ENCODE measurements at regions not wholly inside any gene's neighbourhood (a gene's known extent, or its start where the extent isn't known, plus 50 kb on each side); places are given as distances from the start of the nearest gene placed in this dataset.
"Not testable (repeated sequence)": the region's sequence is repeated elsewhere in the genome, so short reads cannot be mapped to it uniquely, and the experiment has no call there.

DNA sequence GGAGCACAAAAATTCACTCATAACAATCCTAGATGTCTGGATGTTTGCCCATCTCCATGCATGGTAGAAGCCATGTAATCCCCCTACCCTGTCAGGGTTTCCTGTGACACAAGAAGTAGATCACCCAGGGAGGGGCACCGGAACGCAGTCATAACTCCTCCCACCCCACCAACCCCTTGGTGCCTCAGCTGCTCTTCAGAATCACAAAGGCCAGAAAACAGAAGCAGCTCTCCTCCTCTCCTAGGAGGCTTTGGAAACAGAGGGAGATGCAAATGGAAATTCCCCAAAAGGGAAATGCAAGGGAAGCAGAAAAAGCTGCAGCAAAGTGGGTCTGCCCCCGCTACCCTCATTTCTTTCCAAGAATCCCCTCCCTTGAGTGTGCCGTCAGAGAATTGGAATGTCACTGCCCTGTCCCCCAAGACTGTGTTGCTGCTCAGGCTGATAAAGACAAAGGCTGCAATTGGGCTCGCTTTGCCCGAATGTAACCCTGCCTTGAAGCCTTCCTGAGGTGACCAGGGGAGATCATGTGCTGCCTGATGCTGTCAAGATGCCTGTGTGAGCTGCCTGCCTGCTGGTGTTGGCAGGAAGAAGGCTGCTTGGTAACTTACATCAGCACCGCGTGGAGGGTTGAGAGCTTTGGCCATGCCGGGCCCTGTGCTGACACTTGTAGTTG is 65.5 kb upstream of the ABCA1 start:
- CTCF ChIA-PET, result no interaction called here
- Histone ChIP-seq H3K36me3 (ENCODE audit: control insufficient read depth in 2 of 3, insufficient read depth in 3 of 3, low read length in 3 of 3) (no peaks in the 10 kb centered on the region), H3K9me3 (ENCODE audit: control insufficient read depth in 2 of 3, low read length in 3 of 3) (no peaks in the 10 kb centered on the region), H3K27me3 (ENCODE audit: control insufficient read depth in 2 of 2, insufficient read depth in 2 of 2, low read length in 2 of 2) (no peaks in the 10 kb centered on the region), H3K4me1 (ENCODE audit: control insufficient read depth in 2 of 2, insufficient read depth in 2 of 2, low read length in 2 of 2) (peaks cover 15 to 32% of the 10 kb centered on the region in 2 donors), H3K4me3 (ENCODE audit: low read length) (no peak overlapping the region), H3K27ac (ENCODE audit: low read depth, low read length) (peak overlapping the region; percentile 58)
- DNase-seq, result peak in 7 of 9 donors; percentile 23 to 47 (median 28)
- intact Hi-C loops (cut with micrococcal nuclease), result loop anchor here in 1 of 2 donors (2.0 to 5.0 kb wide), 3 partner anchors 59 to 699 kb away; partner anchors contain the start of gene TMEM38B
- peak; percentile 40 for ATAC-seq
- H3K27ac Mint-ChIP-seq, result peak overlapping the region in 5 of 9 donors; percentile 24 to 80 (median 38)
- peaks cover 0 to 2% (median 0%) of the 10 kb centered on the region in 5 donors for H3K36me3 Mint-ChIP-seq
- H3K4me3 Mint-ChIP-seq, result peak overlapping the region in 9 of 10 donors; percentile 41 to 94 (median 91)
- POLR2A ChIA-PET, result interaction anchor here (0.6 kb wide), 1 partner anchor 30 kb away, joined by 3 read pairs; no protein-coding TSS in a partner anchor
- H3K4me1 Mint-ChIP-seq, result peaks cover 26 to 45% (median 39%) of the 10 kb centered on the region in 7 donors
- peaks cover 0 to 2% (median 0%) of the 10 kb centered on the region in 11 donors for H3K9me3 Mint-ChIP-seq
- H3K27me3 Mint-ChIP-seq, result peaks cover 0 to 57% (median 0%) of the 10 kb centered on the region in 5 donors

GRCh38 chr9:104997536-104997935 is 69.6 kb upstream of the ABCA1 start:
- POLR2A ChIA-PET, result interaction anchor here (0.6 kb wide), 1 partner anchor 259 kb away, joined by 3 read pairs; no protein-coding TSS in a partner anchor
- Histone ChIP-seq H3K27me3 (ENCODE audit: control insufficient read depth in 2 of 2, insufficient read depth in 2 of 2, low read length in 2 of 2) (no peaks in the 10 kb centered on the region), H3K4me3 (ENCODE audit: low read length) (no peak overlapping the region), H3K9me3 (ENCODE audit: control insufficient read depth in 2 of 3, low read length in 3 of 3) (no peaks in the 10 kb centered on the region), H3K4me1 (ENCODE audit: control insufficient read depth in 2 of 2, insufficient read depth in 2 of 2, low read length in 2 of 2) (peaks cover 0 to 12% of the 10 kb centered on the region in 2 donors), H3K27ac (ENCODE audit: low read depth, low read length) (no peak overlapping the region), H3K36me3 (ENCODE audit: control insufficient read depth in 2 of 3, insufficient read depth in 3 of 3, low read length in 3 of 3) (no peaks in the 10 kb centered on the region)
- CTCF ChIA-PET, result no interaction called here
- no peaks in the 10 kb centered on the region for H3K36me3 Mint-ChIP-seq
- peaks cover 10 to 17% (median 17%) of the 10 kb centered on the region in 7 donors for H3K4me1 Mint-ChIP-seq
- DNase-seq, result no peak
- peaks cover 0 to 33% (median 0%) of the 10 kb centered on the region in 5 donors for H3K27me3 Mint-ChIP-seq
- H3K4me3 Mint-ChIP-seq, result no peak overlapping the region
- no peak overlapping the region for H3K27ac Mint-ChIP-seq
- H3K9me3 Mint-ChIP-seq, result peaks cover 0 to 2% (median 0%) of the 10 kb centered on the region in 11 donors
- no peak for ATAC-seq
- intact Hi-C loops (cut with micrococcal nuclease), result no loop called here

GRCh38 chr9:104999136-104999535 is 71.2 kb upstream of the ABCA1 start:
- H3K27me3 ChIP-seq (ENCODE audit: control insufficient read depth in 2 of 2, insufficient read depth in 2 of 2, low read length in 2 of 2), result no peaks in the 10 kb centered on the region
- intact Hi-C loops (cut with micrococcal nuclease), result no loop called here
- peaks cover 0 to 5% (median 1%) of the 10 kb centered on the region in 7 donors for H3K4me1 Mint-ChIP-seq
- H3K9me3 Mint-ChIP-seq, result peaks cover 0 to 2% (median 0%) of the 10 kb centered on the region in 11 donors
- peaks cover 0 to 19% (median 0%) of the 10 kb centered on the region in 5 donors for H3K27me3 Mint-ChIP-seq
- H3K4me3 Mint-ChIP-seq, result no peak overlapping the region
- CTCF ChIA-PET, result interaction anchor here (0.6 kb wide), 1 partner anchor 964 kb away, joined by 5 read pairs; no protein-coding TSS in a partner anchor
- no peaks in the 10 kb centered on the region for H3K4me1 ChIP-seq (ENCODE audit: control insufficient read depth in 2 of 2, insufficient read depth in 2 of 2, low read length in 2 of 2)
- H3K9me3 ChIP-seq (ENCODE audit: control insufficient read depth in 2 of 3, low read length in 3 of 3), result no peaks in the 10 kb centered on the region
- DNase-seq (no peak), ATAC-seq (no peak)
- no peak overlapping the region for H3K4me3 ChIP-seq (ENCODE audit: low read length)
- H3K36me3 ChIP-seq (ENCODE audit: control insufficient read depth in 2 of 3, insufficient read depth in 3 of 3, low read length in 3 of 3), result no peaks in the 10 kb centered on the region
- POLR2A ChIA-PET, result interaction anchor here (0.6 kb wide), 1 partner anchor 93 kb away, joined by 4 read pairs; no protein-coding TSS in a partner anchor
- no peak overlapping the region for H3K27ac ChIP-seq (ENCODE audit: low read depth, low read length)
- peak overlapping the region in 1 of 9 donors; percentile 29 for H3K27ac Mint-ChIP-seq
- H3K36me3 Mint-ChIP-seq, result no peaks in the 10 kb centered on the region

- H3K36me3 Mint-ChIP-seq; H3K27me3 ChIP-seq (ENCODE audit: control insufficient read depth in 2 of 2, insufficient read depth in 2 of 2, low read length in 2 of 2); ATAC-seq; H3K9me3 Mint-ChIP-seq; H3K4me1 Mint-ChIP-seq; H3K4me3 Mint-ChIP-seq; H3K27ac ChIP-seq (ENCODE audit: low read depth, low read length); H3K9me3 ChIP-seq (ENCODE audit: control insufficient read depth in 2 of 3, low read length in 3 of 3); DNase-seq; POLR2A ChIA-PET; CTCF ChIA-PET; H3K4me1 ChIP-seq (ENCODE audit: control insufficient read depth in 2 of 2, insufficient read depth in 2 of 2, low read length in 2 of 2); H3K4me3 ChIP-seq (ENCODE audit: low read length); H3K36me3 ChIP-seq (ENCODE audit: control insufficient read depth in 2 of 3, insufficient read depth in 3 of 3, low read length in 3 of 3); H3K27ac Mint-ChIP-seq; intact Hi-C loops (cut with micrococcal nuclease): not testable (repeated sequence)
- peaks cover 0 to 10% (median 0%) of the 10 kb centered on the region in 5 donors for H3K27me3 Mint-ChIP-seq
Observed at GRCh38 chr9:105000529-105000928, 72.6 kb upstream of the ABCA1 start.

DNA sequence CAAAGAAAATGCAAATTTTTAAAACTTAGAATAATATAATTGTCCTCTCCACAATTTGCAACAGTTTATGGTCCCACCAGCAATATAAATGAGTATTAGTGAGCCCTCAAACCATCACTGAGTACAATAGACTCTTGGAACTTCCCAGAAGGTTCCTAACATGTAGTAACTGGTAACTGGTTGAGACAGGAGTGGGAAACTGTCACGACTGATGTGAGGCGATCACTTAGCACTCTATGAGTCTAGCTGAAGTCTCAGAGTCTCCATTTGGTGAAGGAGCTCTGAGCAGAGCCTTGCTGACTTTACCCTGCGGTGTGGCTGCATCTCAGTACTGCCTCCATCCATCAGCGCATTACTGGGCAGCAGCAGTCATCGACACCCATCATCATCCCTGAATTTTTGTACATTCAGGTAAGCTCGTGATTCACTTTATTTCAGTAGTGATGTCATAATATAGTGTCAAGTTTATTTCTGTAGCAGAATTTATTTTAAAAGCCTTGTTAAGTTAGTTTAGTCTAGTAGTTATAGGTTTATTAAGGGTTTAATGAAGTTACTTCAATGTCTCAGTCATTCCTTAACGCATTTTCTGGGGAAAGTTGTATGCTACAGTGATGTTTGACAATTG is 76.6 kb upstream of the ABCA1 start:
- Mint-ChIP-seq H3K27me3 (peaks cover 0 to 2% (median 0%) of the 10 kb centered on the region in 5 donors), H3K36me3 (no peaks in the 10 kb centered on the region), H3K4me3 (no peak overlapping the region), H3K4me1 (peaks cover 0 to 9% (median 4%) of the 10 kb centered on the region in 7 donors), H3K27ac (no peak overlapping the region), H3K9me3 (no peaks in the 10 kb centered on the region)
- ATAC-seq (no peak), DNase-seq (no peak)
- intact Hi-C loops (cut with micrococcal nuclease), result no loop called here
- ChIA-PET CTCF (no interaction called here), POLR2A (no interaction called here)
- Histone ChIP-seq H3K4me3 (ENCODE audit: low read length) (no peak overlapping the region), H3K27me3 (ENCODE audit: control insufficient read depth in 2 of 2, insufficient read depth in 2 of 2, low read length in 2 of 2) (no peaks in the 10 kb centered on the region), H3K36me3 (ENCODE audit: control insufficient read depth in 2 of 3, insufficient read depth in 3 of 3, low read length in 3 of 3) (no peaks in the 10 kb centered on the region), H3K4me1 (ENCODE audit: control insufficient read depth in 2 of 2, insufficient read depth in 2 of 2, low read length in 2 of 2) (no peaks in the 10 kb centered on the region), H3K27ac (ENCODE audit: low read depth, low read length) (no peak overlapping the region), H3K9me3 (ENCODE audit: control insufficient read depth in 2 of 3, low read length in 3 of 3) (no peaks in the 10 kb centered on the region)

- no peaks in the 10 kb centered on the region for H3K27me3 ChIP-seq (ENCODE audit: control insufficient read depth in 2 of 2, insufficient read depth in 2 of 2, low read length in 2 of 2)
- ATAC-seq (no peak), DNase-seq (no peak)
- Mint-ChIP-seq H3K27me3 (peaks cover 0 to 2% (median 0%) of the 10 kb centered on the region in 5 donors), H3K9me3 (no peaks in the 10 kb centered on the region), H3K4me3 (no peak overlapping the region), H3K27ac (no peak overlapping the region), H3K36me3 (no peaks in the 10 kb centered on the region), H3K4me1 (peaks cover 0 to 9% (median 4%) of the 10 kb centered on the region in 7 donors)
- ChIA-PET POLR2A (no interaction called here), CTCF (no interaction called here)
- H3K4me3 ChIP-seq (ENCODE audit: low read length), result no peak overlapping the region
- no peaks in the 10 kb centered on the region for H3K9me3 ChIP-seq (ENCODE audit: control insufficient read depth in 2 of 3, low read length in 3 of 3)
- no peak overlapping the region for H3K27ac ChIP-seq (ENCODE audit: low read depth, low read length)
- no peaks in the 10 kb centered on the region for H3K36me3 ChIP-seq (ENCODE audit: control insufficient read depth in 2 of 3, insufficient read depth in 3 of 3, low read length in 3 of 3)
- H3K4me1 ChIP-seq (ENCODE audit: control insufficient read depth in 2 of 2, insufficient read depth in 2 of 2, low read length in 2 of 2), result no peaks in the 10 kb centered on the region
- intact Hi-C loops (cut with micrococcal nuclease), result no loop called here
Observed at GRCh38 chr9:105005186-105005585, 77.2 kb upstream of the ABCA1 start.

Data from naive thymus-derived CD4-positive, alpha-beta T cell (primary cell).